NB4 (cell line): ENCODE measurements at regions not wholly inside any gene's neighbourhood (a gene's known extent, or its start where the extent isn't known, plus 50 kb on each side); places are given as distances from the start of the nearest gene placed in this dataset.

Experiments used
- POLR2A ChIP-seq: IDR thresholded peaks from 2 replicates; pipeline ENCODE4 v1.6.1; 2011; ENCODE audit warnings: mild to moderate bottlenecking; ENCODE audit not compliant: insufficient read length; ENCODE audit errors: extremely low read depth
- TF ChIP-seq, protein P1 (sequence below): IDR thresholded peaks from one replicate; pipeline ENCODE4 v1.5.1; 2012; ENCODE audit warnings: low read depth, low read length

DNA sequence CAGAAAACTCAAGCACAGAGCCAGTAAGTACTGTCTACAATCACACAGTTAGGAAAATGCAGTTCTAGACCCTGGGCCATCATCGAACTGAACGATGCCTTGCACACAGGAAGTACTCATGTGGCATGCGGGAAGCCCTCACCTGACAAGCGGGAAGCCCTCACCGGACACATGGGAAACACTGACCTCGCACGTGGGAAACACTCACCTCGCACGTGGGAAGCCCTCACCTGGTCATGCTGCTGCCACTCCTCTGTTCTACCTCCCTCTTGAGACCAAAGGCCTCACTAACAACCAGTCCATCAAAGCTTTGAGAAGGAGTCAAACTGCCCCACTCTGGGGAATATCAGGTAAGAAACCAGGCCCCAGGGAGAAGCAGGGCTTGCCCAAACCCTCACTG, 105.6 kb upstream of the PTPRT start:
- TF ChIP-seq POLR2A, result no peak
- TF ChIP-seq, protein P1, sequence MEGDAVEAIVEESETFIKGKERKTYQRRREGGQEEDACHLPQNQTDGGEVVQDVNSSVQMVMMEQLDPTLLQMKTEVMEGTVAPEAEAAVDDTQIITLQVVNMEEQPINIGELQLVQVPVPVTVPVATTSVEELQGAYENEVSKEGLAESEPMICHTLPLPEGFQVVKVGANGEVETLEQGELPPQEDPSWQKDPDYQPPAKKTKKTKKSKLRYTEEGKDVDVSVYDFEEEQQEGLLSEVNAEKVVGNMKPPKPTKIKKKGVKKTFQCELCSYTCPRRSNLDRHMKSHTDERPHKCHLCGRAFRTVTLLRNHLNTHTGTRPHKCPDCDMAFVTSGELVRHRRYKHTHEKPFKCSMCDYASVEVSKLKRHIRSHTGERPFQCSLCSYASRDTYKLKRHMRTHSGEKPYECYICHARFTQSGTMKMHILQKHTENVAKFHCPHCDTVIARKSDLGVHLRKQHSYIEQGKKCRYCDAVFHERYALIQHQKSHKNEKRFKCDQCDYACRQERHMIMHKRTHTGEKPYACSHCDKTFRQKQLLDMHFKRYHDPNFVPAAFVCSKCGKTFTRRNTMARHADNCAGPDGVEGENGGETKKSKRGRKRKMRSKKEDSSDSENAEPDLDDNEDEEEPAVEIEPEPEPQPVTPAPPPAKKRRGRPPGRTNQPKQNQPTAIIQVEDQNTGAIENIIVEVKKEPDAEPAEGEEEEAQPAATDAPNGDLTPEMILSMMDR, result no peak
